OCI-LY3 (cell line): ENCODE measurements at regions not wholly inside any gene's neighbourhood (a gene's known extent, or its start where the extent isn't known, plus 50 kb on each side); places are given as distances from the start of the nearest gene placed in this dataset.

Source experiments
- H2AFZ ChIP-seq: fragments of 200-600, 300-600 bp; shearing (Covaris generic); 2 replicates; pipeline ENCODE4 v1.6.0; 2014; ENCODE audit warnings: antibody characterized with exemption, low read depth, low read length
- H3K27ac ChIP-seq: fragments of 200-600, 300-600 bp; sonication (generic); 2 replicates; pipeline ENCODE4 v1.5.1; 2014; ENCODE audit warnings: mild to moderate bottlenecking, low read length, moderate library complexity, mixed read lengths
- H3K27me3 ChIP-seq: fragments of 200-600, 300-600 bp; sonication (generic); 2 replicates; pipeline ENCODE4 v1.6.1; 2014; ENCODE audit warnings: low read depth, low read length, mixed read lengths
- H3K36me3 ChIP-seq: fragments of 200-600, 300-600 bp; sonication (generic); replicated peaks from 2 replicates; pipeline ENCODE3; 2014; ENCODE audit warnings: low read depth, low read length, mixed read lengths
- H3K4me1 ChIP-seq: fragments of 300-600, 200-600 bp; sonication (generic); 2 replicates; pipeline ENCODE4 v1.6.1; 2014; ENCODE audit warnings: low read length, mixed read lengths
- H3K4me2 ChIP-seq: fragments of 200-600, 300-600 bp; sonication (generic); 2 replicates; pipeline ENCODE4 v1.6.1; 2014; ENCODE audit warnings: low read length, mixed read lengths
- H3K4me3 ChIP-seq: fragments of 300-600, 200-600 bp; sonication (generic); 2 replicates; pipeline ENCODE4 v1.5.1; 2014; ENCODE audit warnings: antibody characterized with exemption, mild to moderate bottlenecking, low read length, moderate library complexity
- H3K79me2 ChIP-seq: fragments of 300-600, 200-600 bp; shearing (Covaris generic); 2 replicates; pipeline ENCODE4 v1.6.1; 2014; ENCODE audit warnings: mild to moderate bottlenecking, low read length, mixed read lengths
- H3K9ac ChIP-seq: fragments of 300-600, 200-600 bp; shearing (Covaris generic); 2 replicates; pipeline ENCODE4 v1.6.0; 2014; ENCODE audit warnings: mild to moderate bottlenecking, low read length, moderate library complexity
- H3K9me3 ChIP-seq: fragments of 200-600, 300-600 bp; shearing (Covaris generic); 2 replicates; pipeline ENCODE4 v1.6.1; 2014; ENCODE audit warnings: low read length, mixed read lengths; ENCODE audit not compliant: insufficient read depth
- H4K20me1 ChIP-seq: fragments of 200-600, 300-600 bp; sonication (generic); 2 replicates; pipeline ENCODE4 v1.6.1; 2016; ENCODE audit warnings: low read length, mixed read lengths; ENCODE audit not compliant: insufficient read depth
- CTCF ChIP-seq: fragments of 200-600, 300-600 bp; sonication (generic); IDR thresholded peaks from 2 replicates; pipeline ENCODE4 v1.5.1; 2014; ENCODE audit warnings: antibody characterized with exemption, low read length, low read depth
- EZH2phosphoT487 ChIP-seq: fragments of 200-600 bp; shearing (Covaris generic); IDR thresholded peaks from 2 replicates; pipeline ENCODE4 v1.6.1; 2018; ENCODE audit warnings: antibody characterized with exemption, mixed run types, low read depth

- no peak overlapping the region for H3K27ac ChIP-seq
- H3K4me3 ChIP-seq = no peak overlapping the region
- H3K27me3 ChIP-seq = no peaks in the 10 kb centered on the region
- no peaks in the 10 kb centered on the region for H3K79me2 ChIP-seq
- TF ChIP-seq EZH2phosphoT487 (no peak), CTCF (no peak)
- no peaks in the 10 kb centered on the region for H4K20me1 ChIP-seq
- H3K36me3 ChIP-seq = no peaks in the 10 kb centered on the region
- no peaks in the 10 kb centered on the region for H3K4me1 ChIP-seq
- H2AFZ ChIP-seq = no peak overlapping the region
- H3K9ac ChIP-seq = no peak overlapping the region
- no peaks in the 10 kb centered on the region for H3K9me3 ChIP-seq
- H3K4me2 ChIP-seq = no peak overlapping the region
Observed at GRCh38 chr6:1495344-1495743, 106.0 kb downstream of the FOXF2 start.

- no peaks in the 10 kb centered on the region for H4K20me1 ChIP-seq
- no peaks in the 10 kb centered on the region for H3K9me3 ChIP-seq
- TF ChIP-seq EZH2phosphoT487 (no peak), CTCF (no peak)
- no peak overlapping the region for H3K27ac ChIP-seq
- no peaks in the 10 kb centered on the region for H3K27me3 ChIP-seq
- H3K4me2 ChIP-seq = no peak overlapping the region
- no peaks in the 10 kb centered on the region for H3K36me3 ChIP-seq
- H3K79me2 ChIP-seq = no peaks in the 10 kb centered on the region
- H3K4me3 ChIP-seq = no peak overlapping the region
- H2AFZ ChIP-seq = no peak overlapping the region
- H3K4me1 ChIP-seq = no peaks in the 10 kb centered on the region
- H3K9ac ChIP-seq = no peak overlapping the region
Observed at GRCh38 chr6:1496092-1496491, 106.7 kb downstream of the FOXF2 start.

GRCh38 chr6:1496836-1497760 is 107.7 kb downstream of the FOXF2 start:
- no peaks in the 10 kb centered on the region for H3K4me1 ChIP-seq
- H3K4me2 ChIP-seq = no peak overlapping the region
- H4K20me1 ChIP-seq = no peaks in the 10 kb centered on the region
- H3K9ac ChIP-seq = no peak overlapping the region
- H3K9me3 ChIP-seq = no peaks in the 10 kb centered on the region
- no peaks in the 10 kb centered on the region for H3K79me2 ChIP-seq
- H3K27ac ChIP-seq = no peak overlapping the region
- H3K27me3 ChIP-seq = no peaks in the 10 kb centered on the region
- no peak overlapping the region for H3K4me3 ChIP-seq
- TF ChIP-seq CTCF = no peak
- no peak for TF ChIP-seq EZH2phosphoT487
- H2AFZ ChIP-seq = no peak overlapping the region
- no peaks in the 10 kb centered on the region for H3K36me3 ChIP-seq

- no peak overlapping the region for H3K4me2 ChIP-seq
- H3K27me3 ChIP-seq = 0 out of 2 replicates have a peak, but pooled peaks cover under 1% of the 10 kb centered on the region
- H2AFZ ChIP-seq = no peak overlapping the region
- no peak overlapping the region for H3K9ac ChIP-seq
- no peak for TF ChIP-seq CTCF
- no peak for TF ChIP-seq EZH2phosphoT487
- H4K20me1 ChIP-seq = no peaks in the 10 kb centered on the region
- no peak overlapping the region for H3K27ac ChIP-seq
- H3K4me1 ChIP-seq = no peaks in the 10 kb centered on the region
- no peaks in the 10 kb centered on the region for H3K79me2 ChIP-seq
- H3K9me3 ChIP-seq = no peaks in the 10 kb centered on the region
- no peak overlapping the region for H3K4me3 ChIP-seq
- no peaks in the 10 kb centered on the region for H3K36me3 ChIP-seq
Observed at GRCh38 chr6:1497761-1498105, 108.4 kb downstream of the FOXF2 start.
